ENCODE measurements at regions not wholly inside any gene's neighbourhood (a gene's known extent, or its start where the extent isn't known, plus 50 kb on each side); places are given as distances from the start of the nearest gene placed in this dataset.

DNA sequence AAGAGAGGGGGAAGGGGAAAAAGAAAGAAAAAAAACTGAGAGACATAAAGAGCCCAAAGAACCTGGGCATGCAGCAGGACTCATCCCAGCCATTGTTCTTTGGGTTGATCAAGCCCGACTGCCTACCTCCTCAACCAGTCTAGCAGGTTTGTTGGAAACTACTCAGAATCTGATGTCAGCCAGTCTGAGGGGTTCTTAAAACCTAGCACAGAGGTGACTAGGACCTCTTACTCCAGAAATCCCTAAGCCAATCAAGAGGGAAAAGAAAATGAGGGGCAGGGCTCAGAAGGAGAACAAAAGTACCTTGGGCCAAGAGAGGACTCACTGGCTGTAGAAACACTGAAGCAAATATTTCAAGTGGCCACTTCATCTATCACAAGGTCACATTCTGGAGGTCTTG, 228.0 kb downstream of the AASDHPPT start:
- TF ChIP-seq GATA2 (IDR thresholded peaks at IDR 0.05; ENCODE audit: low read depth, low read length) (no peak), GATA3 (IDR thresholded peaks at IDR 0.05; ENCODE audit: low read depth, low read length) (no peak)
